Chondrocyte (in vitro differentiated cells): ENCODE measurements at regions not wholly inside any gene's neighbourhood (a gene's known extent, or its start where the extent isn't known, plus 50 kb on each side); places are given as distances from the start of the nearest gene placed in this dataset.
A peak's percentile ranks its signal among the peaks of the same experiment; 100 is the strongest.

ENCODE experiments used
- DNase-seq: peaks from one replicate; pipeline ENCODE4 v3.0.0; 2021; ENCODE audit warnings: mixed read lengths, low spot score
- H3K27ac Mint-ChIP-seq: one replicate; pipeline ENCODE4 v1.8.0; 2021; ENCODE audit warnings: mild to moderate bottlenecking, moderate library complexity, mixed read lengths; ENCODE audit not compliant: unreplicated experiment
- H3K27me3 Mint-ChIP-seq: 2 replicates; pipeline ENCODE4 v1.8.0; 2021; ENCODE audit warnings: low read depth, mixed read lengths
- H3K36me3 Mint-ChIP-seq: 2 replicates; pipeline ENCODE4 v1.8.0; 2021; ENCODE audit warnings: low read depth, mixed read lengths
- H3K4me1 Mint-ChIP-seq: 2 replicates; pipeline ENCODE4 v1.8.0; 2021; ENCODE audit warnings: low read depth, mild to moderate bottlenecking, mixed read lengths
- H3K4me3 Mint-ChIP-seq: one replicate; pipeline ENCODE4 v1.8.0; 2021; ENCODE audit warnings: mild to moderate bottlenecking, moderate library complexity, mixed read lengths; ENCODE audit not compliant: unreplicated experiment
- H3K9me3 Mint-ChIP-seq: 2 replicates; pipeline ENCODE4 v1.8.0; 2021; ENCODE audit warnings: low read depth, mixed read lengths
- TF ChIP-seq, protein P1 (sequence below): fragments of 200-600 bp; sonication (generic); IDR thresholded peaks from 2 replicates; pipeline ENCODE4 v1.5.0; 2021; ENCODE audit warnings: antibody characterized with exemption, mild to moderate bottlenecking, moderate library complexity

DNA sequence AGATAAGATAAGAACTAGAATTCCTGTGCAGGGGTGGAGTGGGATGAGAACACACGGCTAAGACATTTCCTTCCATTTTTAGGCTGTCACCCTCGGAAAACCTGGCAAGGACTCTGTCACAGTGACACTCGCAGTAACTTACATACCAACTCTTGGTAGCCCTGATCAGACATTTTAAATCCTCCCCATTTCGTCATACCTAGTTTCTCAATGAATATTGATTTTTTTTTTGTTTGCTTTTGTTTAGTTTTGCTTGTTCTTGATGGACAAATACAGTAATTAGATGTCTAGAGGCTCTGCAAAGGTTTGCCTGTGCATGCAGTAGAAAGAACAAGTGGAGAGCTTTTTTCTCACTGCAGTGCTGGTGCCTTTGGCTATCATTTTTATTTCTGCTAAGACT is 213.0 kb upstream of the FAM83B start:
- Mint-ChIP-seq H3K9me3 (peaks cover 4% of the 10 kb centered on the region), H3K27me3 (peaks cover 5% of the 10 kb centered on the region), H3K4me3 (no peak overlapping the region), H3K36me3 (no peaks in the 10 kb centered on the region), H3K4me1 (no peaks in the 10 kb centered on the region), H3K27ac (no peak overlapping the region)
- DNase-seq, result no peak
- TF ChIP-seq, protein P1, sequence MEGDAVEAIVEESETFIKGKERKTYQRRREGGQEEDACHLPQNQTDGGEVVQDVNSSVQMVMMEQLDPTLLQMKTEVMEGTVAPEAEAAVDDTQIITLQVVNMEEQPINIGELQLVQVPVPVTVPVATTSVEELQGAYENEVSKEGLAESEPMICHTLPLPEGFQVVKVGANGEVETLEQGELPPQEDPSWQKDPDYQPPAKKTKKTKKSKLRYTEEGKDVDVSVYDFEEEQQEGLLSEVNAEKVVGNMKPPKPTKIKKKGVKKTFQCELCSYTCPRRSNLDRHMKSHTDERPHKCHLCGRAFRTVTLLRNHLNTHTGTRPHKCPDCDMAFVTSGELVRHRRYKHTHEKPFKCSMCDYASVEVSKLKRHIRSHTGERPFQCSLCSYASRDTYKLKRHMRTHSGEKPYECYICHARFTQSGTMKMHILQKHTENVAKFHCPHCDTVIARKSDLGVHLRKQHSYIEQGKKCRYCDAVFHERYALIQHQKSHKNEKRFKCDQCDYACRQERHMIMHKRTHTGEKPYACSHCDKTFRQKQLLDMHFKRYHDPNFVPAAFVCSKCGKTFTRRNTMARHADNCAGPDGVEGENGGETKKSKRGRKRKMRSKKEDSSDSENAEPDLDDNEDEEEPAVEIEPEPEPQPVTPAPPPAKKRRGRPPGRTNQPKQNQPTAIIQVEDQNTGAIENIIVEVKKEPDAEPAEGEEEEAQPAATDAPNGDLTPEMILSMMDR, result no peak

DNA sequence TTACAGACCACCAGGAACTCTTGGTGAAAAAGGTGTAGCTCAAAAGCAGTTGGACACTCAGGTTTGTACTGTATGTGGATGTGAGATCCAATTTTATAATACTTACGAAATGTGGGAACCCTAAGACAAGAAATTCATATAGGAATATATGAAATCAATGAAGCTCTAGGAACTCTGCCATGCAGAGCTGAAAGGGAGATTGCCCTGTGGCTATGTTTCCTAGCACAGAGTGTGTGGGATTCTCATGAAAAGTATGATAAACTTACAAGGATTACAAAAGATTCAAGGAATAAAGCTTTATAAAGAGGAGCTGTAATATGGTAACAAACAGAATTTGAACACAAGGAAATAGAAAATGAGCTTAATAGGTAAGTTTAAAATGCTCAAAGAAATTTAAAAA is 205.7 kb upstream of the FAM83B start:
- H3K4me1 Mint-ChIP-seq, result peaks cover 18% of the 10 kb centered on the region
- H3K27ac Mint-ChIP-seq, result no peak overlapping the region
- TF ChIP-seq, protein P1, result no peak
- no peak overlapping the region for H3K4me3 Mint-ChIP-seq
- no peaks in the 10 kb centered on the region for H3K9me3 Mint-ChIP-seq
- no peak for DNase-seq
- H3K36me3 Mint-ChIP-seq, result no peaks in the 10 kb centered on the region
- no peaks in the 10 kb centered on the region for H3K27me3 Mint-ChIP-seq

DNA sequence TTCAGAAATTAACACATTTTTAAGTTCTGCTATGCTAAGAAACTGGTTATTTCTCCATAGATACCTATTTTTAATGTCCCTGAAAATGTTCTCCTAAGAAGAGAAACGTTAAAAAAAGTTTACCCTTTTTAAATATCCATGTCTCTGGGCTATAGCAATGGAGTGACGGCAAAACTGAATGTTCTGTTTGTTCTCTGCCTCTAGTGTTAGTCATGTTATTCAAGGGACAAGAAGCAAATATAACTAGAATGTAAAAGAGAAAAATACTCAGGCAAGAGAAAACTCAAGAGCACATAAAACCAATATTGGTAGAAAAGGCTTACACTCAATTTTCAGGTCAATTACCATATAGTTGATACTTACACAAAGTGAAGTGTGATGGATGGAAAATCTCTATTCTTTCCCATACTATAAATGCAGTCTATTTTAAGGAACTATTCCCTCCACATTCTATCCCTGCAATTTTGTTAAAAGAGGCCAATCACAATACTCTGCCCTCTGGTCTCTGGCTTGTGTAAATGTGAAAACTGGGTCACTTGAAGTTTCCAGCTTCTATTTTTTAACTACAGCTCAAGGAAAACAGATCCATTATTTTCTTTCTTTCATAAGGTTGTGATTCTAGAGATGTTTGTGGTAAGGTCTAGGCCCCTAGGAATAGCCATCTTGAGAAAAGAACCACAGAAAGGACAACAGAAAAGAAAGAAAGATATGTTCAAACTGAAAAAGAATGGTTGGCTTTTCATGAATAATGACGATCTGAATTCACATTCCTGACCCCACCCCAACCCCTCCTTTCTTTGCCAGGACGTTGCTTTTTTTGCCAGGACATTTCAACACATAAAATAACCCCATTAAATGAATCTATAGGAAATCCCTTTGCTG is 200.3 kb upstream of the FAM83B start:
- peak overlapping the region; percentile 86 for H3K27ac Mint-ChIP-seq
- H3K4me3 Mint-ChIP-seq, result no peak overlapping the region
- H3K27me3 Mint-ChIP-seq, result no peaks in the 10 kb centered on the region
- peaks cover 36% of the 10 kb centered on the region for H3K4me1 Mint-ChIP-seq
- no peak for DNase-seq
- H3K36me3 Mint-ChIP-seq, result no peaks in the 10 kb centered on the region
- no peaks in the 10 kb centered on the region for H3K9me3 Mint-ChIP-seq
- TF ChIP-seq, protein P1, result no peak

DNA sequence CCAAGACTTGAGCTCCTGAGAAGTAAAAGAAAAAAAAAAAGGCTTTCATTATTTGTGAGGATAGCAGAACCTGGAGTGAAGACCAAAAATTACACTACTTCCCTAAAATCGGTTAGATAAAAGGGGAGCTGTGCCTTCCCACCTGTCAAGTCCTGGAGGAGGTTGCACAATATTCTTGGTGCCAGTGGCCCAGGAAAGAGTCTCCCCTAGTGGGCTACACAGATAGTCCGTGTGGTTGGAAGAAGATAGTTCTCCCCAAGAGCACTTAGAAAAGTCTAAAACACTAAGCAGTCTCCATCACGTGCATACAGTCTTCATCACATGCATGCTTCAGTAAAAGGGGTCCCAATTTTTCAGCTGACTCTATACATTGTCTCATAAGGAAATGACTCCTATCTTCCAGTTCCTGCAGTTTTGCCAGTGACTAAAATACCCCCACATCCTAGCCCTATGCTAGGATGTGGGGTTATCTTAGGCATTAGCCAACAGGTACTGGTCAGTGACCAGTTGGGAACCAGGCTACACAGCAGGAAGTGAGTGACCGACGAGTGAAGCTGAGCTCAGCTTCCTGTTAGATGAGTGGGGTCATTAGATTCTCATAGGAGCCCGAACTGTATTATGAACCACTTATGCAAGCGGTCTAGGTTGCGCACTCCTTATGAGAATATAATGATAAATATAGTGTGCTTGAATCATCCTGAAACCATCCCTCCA is 199.5 kb upstream of the FAM83B start:
- peaks cover 36% of the 10 kb centered on the region for H3K4me1 Mint-ChIP-seq
- H3K27me3 Mint-ChIP-seq, result no peaks in the 10 kb centered on the region
- TF ChIP-seq, protein P1, result peak; percentile 8
- H3K36me3 Mint-ChIP-seq, result no peaks in the 10 kb centered on the region
- H3K9me3 Mint-ChIP-seq, result no peaks in the 10 kb centered on the region
- no peak for DNase-seq
- H3K4me3 Mint-ChIP-seq, result no peak overlapping the region
- peak overlapping the region; percentile 86 for H3K27ac Mint-ChIP-seq

DNA sequence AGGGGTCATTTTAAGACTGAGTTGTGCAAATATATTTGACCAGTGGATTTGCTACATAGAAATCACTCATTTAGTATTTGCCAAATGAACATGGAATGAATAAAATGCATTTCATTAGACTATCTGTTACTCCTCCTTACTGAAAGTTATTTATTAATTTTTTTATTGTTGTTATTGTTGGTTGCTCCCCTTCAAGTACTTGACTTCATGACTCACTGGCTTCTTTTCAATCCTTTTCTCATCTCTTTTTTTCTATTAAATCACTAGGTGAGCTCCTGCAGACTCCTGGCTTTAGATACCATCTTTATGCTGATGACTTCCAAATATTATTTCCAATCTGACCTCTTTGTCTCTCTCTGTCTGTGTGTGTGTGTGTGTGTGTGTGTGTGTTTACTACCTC is 192.2 kb upstream of the FAM83B start:
- TF ChIP-seq, protein P1, result no peak
- no peak overlapping the region for H3K27ac Mint-ChIP-seq

More for the DNA sequence above, 192.2 kb upstream of the FAM83B start:
- Mint-ChIP-seq H3K27me3 (peaks cover 10% of the 10 kb centered on the region), H3K36me3 (no peaks in the 10 kb centered on the region), H3K9me3 (no peaks in the 10 kb centered on the region), H3K4me3 (no peak overlapping the region), H3K4me1 (no peaks in the 10 kb centered on the region)
- no peak for DNase-seq
